ENCODE measurements at regions not wholly inside any gene's neighbourhood (a gene's known extent, or its start where the extent isn't known, plus 50 kb on each side); places are given as distances from the start of the nearest gene placed in this dataset.

GRCh38 chr22:23485490-23485889 is 94.6 kb downstream of the IGLL1 start (continued):
- no peak for TF ChIP-seq KLF7 (tag by site-specific recombination; IDR thresholded peaks at IDR 0.05; ENCODE audit: borderline replicate concordance)
- no peak for TF ChIP-seq ZBTB11 (tag by site-specific recombination; conservative IDR thresholded peaks at IDR 0.05; ENCODE audit: low read depth)

- no peaks in the 10 kb centered on the region for H3K36me3 ChIP-seq (ENCODE audit: control insufficient read depth in 2 of 2, insufficient read depth in 1 of 2, low read length in 2 of 2)
- no peaks in the 10 kb centered on the region for H3K9me3 ChIP-seq (ENCODE audit: control insufficient read depth, insufficient read depth, low read depth, low read length)
- ChIA-PET POLR2A (no interaction called here), CTCF (no interaction called here)
- no peak for TF ChIP-seq HOXC10 (CRISPR knock-in tag; IDR thresholded peaks at IDR 0.05)
- TF ChIP-seq ZNF610 (tag by site-specific recombination; IDR thresholded peaks at IDR 0.05; ENCODE audit: borderline replicate concordance), result no peak
- no peak for TF ChIP-seq ZNF132 (tag by site-specific recombination; IDR thresholded peaks at IDR 0.05; ENCODE audit: borderline replicate concordance)
- TF ChIP-seq ZNF391 (tag by site-specific recombination; IDR thresholded peaks at IDR 0.05; ENCODE audit: borderline replicate concordance, low read depth), result no peak
- no peak for TF ChIP-seq MEIS1 (CRISPR knock-in tag; IDR thresholded peaks at IDR 0.05; ENCODE audit: borderline replicate concordance)
- TF ChIP-seq ZNF600 (tag by site-specific recombination; IDR thresholded peaks at IDR 0.05), result no peak
- no peak for TF ChIP-seq KLF9 (tag by site-specific recombination; IDR thresholded peaks at IDR 0.05; ENCODE audit: low read depth)
- no peak for TF ChIP-seq ZNF707 (tag by site-specific recombination; IDR thresholded peaks at IDR 0.05)
- no peak for TF ChIP-seq ZNF366 (tag by site-specific recombination; conservative IDR thresholded peaks at IDR 0.05)
- TF ChIP-seq ZNF2 (tag by site-specific recombination; IDR thresholded peaks at IDR 0.05), result no peak
- no peak overlapping the region for H3K4me3 ChIP-seq (ENCODE audit: low read depth, low read length)
- no peak overlapping the region for H3K27ac ChIP-seq (ENCODE audit: extremely low read depth, low read depth, low read length)
- H3K4me1 ChIP-seq (ENCODE audit: control insufficient read depth, insufficient read depth, low read length), result no peaks in the 10 kb centered on the region
Measured at GRCh38 chr22:23484651-23485050, 95.4 kb downstream of the IGLL1 start.

GRCh38 chr22:23481369-23481768 is 98.7 kb downstream of the IGLL1 start:
- no peaks in the 10 kb centered on the region for H3K36me3 ChIP-seq (ENCODE audit: control insufficient read depth in 2 of 2, insufficient read depth in 1 of 2, low read length in 2 of 2)
- TF ChIP-seq ZNF792 (tag by site-specific recombination; IDR thresholded peaks at IDR 0.05) (no peak), ZBTB10 (tag by site-specific recombination; IDR thresholded peaks at IDR 0.05) (no peak), ZNF280D (tag by site-specific recombination; IDR thresholded peaks at IDR 0.05) (no peak), MEIS1 (CRISPR knock-in tag; IDR thresholded peaks at IDR 0.05; ENCODE audit: borderline replicate concordance) (no peak), ZNF138 (tag by site-specific recombination; IDR thresholded peaks at IDR 0.05; ENCODE audit: borderline replicate concordance) (no peak), SCRT1 (tag by site-specific recombination; IDR thresholded peaks at IDR 0.05; ENCODE audit: borderline replicate concordance) (no peak), ZNF132 (tag by site-specific recombination; IDR thresholded peaks at IDR 0.05; ENCODE audit: borderline replicate concordance) (no peak), FEZF1 (tag by site-specific recombination; IDR thresholded peaks at IDR 0.05) (no peak), ZNF654 (tag by site-specific recombination; IDR thresholded peaks at IDR 0.05; ENCODE audit: low read depth) (no peak), INSM2 (tag by site-specific recombination; IDR thresholded peaks at IDR 0.05) (no peak)
- no peak overlapping the region for H3K27ac ChIP-seq (ENCODE audit: extremely low read depth, low read depth, low read length)
- ChIA-PET CTCF (no interaction called here), POLR2A (no interaction called here)
- H3K4me3 ChIP-seq (ENCODE audit: low read depth, low read length), result no peak overlapping the region
- H3K4me1 ChIP-seq (ENCODE audit: control insufficient read depth, insufficient read depth, low read length), result no peaks in the 10 kb centered on the region
- H3K9me3 ChIP-seq (ENCODE audit: control insufficient read depth, insufficient read depth, low read depth, low read length), result no peaks in the 10 kb centered on the region

All from HEK293 (cell line).